A673 (cell line): ENCODE measurements at regions not wholly inside any gene's neighbourhood (a gene's known extent, or its start where the extent isn't known, plus 50 kb on each side); places are given as distances from the start of the nearest gene placed in this dataset.

Source experiments
- EZH2 ChIP-seq: fragments of 200-600 bp; sonication (generic); IDR thresholded peaks from 2 replicates; pipeline ENCODE4 v1.6.1; 2017; ENCODE audit warnings: borderline replicate concordance, low read depth, mild to moderate bottlenecking, mixed read lengths, antibody characterized with exemption, low read length; ENCODE audit not compliant: poor library complexity, severe bottlenecking
- TF ChIP-seq, protein P1 (sequence below): fragments of 300-800, 200-600 bp; sonication (generic); conservative IDR thresholded peaks from 2 replicates; pipeline ENCODE4 v1.5.1; 2017; ENCODE audit warnings: low read depth, mild to moderate bottlenecking, antibody characterized with exemption, low read length, moderate library complexity, mixed read lengths

DNA sequence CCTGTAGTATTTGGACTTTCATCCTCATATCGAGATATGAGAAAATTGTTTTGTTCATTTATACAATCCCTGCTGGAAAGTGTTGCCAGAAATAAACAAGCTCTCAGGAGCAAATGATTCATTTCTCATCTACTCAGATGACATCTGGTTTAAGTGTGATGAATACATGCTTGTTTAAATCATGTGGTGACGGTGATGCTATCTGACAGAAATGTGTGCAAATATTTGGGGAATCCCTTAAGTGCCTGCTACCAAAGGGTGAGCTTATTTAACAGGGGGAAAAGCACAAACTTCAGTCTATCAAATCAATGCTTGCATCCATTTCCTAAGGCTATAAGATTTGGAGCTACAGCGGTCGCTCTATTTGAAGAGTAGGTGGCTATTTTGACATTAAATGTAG, 368.3 kb upstream of the SASH1 start:
- no peak for TF ChIP-seq EZH2
- TF ChIP-seq, protein P1, sequence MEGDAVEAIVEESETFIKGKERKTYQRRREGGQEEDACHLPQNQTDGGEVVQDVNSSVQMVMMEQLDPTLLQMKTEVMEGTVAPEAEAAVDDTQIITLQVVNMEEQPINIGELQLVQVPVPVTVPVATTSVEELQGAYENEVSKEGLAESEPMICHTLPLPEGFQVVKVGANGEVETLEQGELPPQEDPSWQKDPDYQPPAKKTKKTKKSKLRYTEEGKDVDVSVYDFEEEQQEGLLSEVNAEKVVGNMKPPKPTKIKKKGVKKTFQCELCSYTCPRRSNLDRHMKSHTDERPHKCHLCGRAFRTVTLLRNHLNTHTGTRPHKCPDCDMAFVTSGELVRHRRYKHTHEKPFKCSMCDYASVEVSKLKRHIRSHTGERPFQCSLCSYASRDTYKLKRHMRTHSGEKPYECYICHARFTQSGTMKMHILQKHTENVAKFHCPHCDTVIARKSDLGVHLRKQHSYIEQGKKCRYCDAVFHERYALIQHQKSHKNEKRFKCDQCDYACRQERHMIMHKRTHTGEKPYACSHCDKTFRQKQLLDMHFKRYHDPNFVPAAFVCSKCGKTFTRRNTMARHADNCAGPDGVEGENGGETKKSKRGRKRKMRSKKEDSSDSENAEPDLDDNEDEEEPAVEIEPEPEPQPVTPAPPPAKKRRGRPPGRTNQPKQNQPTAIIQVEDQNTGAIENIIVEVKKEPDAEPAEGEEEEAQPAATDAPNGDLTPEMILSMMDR = no peak
